ENCODE measurements at regions not wholly inside any gene's neighbourhood (a gene's known extent, or its start where the extent isn't known, plus 50 kb on each side); places are given as distances from the start of the nearest gene placed in this dataset.

GRCh38 chr15:97301166-97301565, 659.3 kb upstream of the ARRDC4 start:
- TF ChIP-seq CTCF (IDR thresholded peaks at IDR 0.05) = no peak
- TF ChIP-seq POLR2A (IDR thresholded peaks at IDR 0.05) = no peak

All from prostate gland (tissue), 2 donors.